ENCODE measurements at regions not wholly inside any gene's neighbourhood (a gene's known extent, or its start where the extent isn't known, plus 50 kb on each side); places are given as distances from the start of the nearest gene placed in this dataset.

DNA sequence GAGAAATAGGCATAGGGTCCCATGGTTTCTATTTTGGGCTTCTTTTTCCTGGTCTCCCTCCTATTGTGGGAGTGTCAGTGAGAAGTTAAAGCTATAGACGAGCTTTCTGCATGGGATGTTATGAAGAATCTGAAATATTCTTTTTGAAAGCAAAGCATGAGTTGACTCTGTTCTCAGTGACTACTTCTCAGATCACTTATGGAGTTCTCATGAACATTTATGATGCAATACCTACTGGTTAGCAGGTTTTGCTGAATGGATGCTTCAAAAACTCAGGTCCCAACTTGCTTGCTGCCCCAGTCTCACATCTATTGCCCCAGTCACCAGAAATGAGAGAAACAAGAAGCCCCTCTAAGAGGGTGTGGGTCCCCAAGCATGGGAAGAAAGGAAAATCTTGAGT, 365.0 kb downstream of the HRH4 start:
- TF ChIP-seq, protein P1, sequence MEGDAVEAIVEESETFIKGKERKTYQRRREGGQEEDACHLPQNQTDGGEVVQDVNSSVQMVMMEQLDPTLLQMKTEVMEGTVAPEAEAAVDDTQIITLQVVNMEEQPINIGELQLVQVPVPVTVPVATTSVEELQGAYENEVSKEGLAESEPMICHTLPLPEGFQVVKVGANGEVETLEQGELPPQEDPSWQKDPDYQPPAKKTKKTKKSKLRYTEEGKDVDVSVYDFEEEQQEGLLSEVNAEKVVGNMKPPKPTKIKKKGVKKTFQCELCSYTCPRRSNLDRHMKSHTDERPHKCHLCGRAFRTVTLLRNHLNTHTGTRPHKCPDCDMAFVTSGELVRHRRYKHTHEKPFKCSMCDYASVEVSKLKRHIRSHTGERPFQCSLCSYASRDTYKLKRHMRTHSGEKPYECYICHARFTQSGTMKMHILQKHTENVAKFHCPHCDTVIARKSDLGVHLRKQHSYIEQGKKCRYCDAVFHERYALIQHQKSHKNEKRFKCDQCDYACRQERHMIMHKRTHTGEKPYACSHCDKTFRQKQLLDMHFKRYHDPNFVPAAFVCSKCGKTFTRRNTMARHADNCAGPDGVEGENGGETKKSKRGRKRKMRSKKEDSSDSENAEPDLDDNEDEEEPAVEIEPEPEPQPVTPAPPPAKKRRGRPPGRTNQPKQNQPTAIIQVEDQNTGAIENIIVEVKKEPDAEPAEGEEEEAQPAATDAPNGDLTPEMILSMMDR (conservative IDR thresholded peaks at IDR 0.05; ENCODE audit: low read depth, low read length), result no peak
- DNase-seq (ENCODE audit: low read depth), result no peak
- no peak overlapping the region for H3K4me3 ChIP-seq (ENCODE audit: low read depth, low read length)

DNA sequence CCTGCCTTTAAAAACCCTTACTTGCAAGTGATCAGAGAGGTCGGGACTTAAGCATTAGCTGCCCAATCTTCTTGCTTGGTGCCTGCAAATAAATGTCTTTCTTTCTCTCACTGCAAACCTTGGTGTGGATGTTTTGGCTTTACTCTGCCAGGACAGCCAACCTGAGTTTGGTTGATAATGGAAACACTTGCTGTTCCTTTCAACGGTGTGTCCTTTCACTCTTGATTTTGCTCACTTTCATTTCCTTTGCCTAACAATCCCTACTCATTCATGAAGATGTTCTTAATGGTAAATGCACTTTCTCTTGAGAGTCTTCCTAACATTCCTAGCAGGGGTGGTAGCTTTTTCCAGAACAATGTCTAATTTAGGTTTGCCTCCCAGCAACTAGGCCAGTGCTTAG, 366.2 kb downstream of the HRH4 start:
- TF ChIP-seq, protein P1 (conservative IDR thresholded peaks at IDR 0.05; ENCODE audit: low read depth, low read length), result no peak
- no peak for DNase-seq (ENCODE audit: low read depth)
- H3K4me3 ChIP-seq (ENCODE audit: low read depth, low read length), result no peak overlapping the region

DNA sequence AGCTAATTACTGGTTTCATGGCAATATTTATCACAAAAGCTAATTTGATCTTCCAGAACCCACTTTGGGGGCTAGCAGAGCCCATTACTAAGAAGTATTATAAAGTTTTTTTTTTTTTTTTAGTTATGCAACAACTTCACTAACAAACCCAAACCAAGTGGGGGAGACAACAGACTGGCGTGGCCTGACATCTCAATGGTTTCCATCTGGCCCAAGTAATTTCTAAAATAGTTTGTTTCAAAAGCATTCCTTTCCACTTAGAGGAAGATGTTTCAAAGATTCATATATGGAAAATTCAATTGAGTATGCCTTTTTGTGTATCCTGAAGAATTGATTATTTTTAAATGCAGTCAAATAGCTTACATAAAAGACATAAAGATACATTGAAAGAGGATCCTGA, 367.1 kb downstream of the HRH4 start:
- DNase-seq (ENCODE audit: low read depth), result no peak
- TF ChIP-seq, protein P1 (conservative IDR thresholded peaks at IDR 0.05; ENCODE audit: low read depth, low read length), result no peak
- H3K4me3 ChIP-seq (ENCODE audit: low read depth, low read length), result no peak overlapping the region

DNA sequence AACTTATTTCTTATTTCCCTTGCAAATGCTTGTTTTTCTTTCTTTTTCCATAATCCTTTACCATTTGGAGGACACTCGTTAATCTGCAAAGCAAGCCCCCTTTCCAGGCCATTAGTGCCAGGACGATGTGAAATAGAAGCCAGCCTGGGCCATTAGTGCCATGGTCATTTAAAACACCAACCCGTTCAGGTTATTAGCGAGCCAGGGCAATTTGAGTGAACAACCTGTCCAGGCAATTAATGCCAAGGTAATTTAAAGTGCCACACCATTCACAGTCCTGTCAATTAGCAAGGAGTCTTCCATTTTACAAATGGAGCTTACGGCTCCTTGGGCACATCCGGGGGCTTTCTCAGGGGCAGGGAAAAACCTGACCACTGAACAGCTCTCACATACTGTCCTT, 370.6 kb downstream of the HRH4 start:
- TF ChIP-seq, protein P1 (conservative IDR thresholded peaks at IDR 0.05; ENCODE audit: low read depth, low read length), result no peak
- no peak overlapping the region for H3K4me3 ChIP-seq (ENCODE audit: low read depth, low read length)
- DNase-seq (ENCODE audit: low read depth), result no peak

DNA sequence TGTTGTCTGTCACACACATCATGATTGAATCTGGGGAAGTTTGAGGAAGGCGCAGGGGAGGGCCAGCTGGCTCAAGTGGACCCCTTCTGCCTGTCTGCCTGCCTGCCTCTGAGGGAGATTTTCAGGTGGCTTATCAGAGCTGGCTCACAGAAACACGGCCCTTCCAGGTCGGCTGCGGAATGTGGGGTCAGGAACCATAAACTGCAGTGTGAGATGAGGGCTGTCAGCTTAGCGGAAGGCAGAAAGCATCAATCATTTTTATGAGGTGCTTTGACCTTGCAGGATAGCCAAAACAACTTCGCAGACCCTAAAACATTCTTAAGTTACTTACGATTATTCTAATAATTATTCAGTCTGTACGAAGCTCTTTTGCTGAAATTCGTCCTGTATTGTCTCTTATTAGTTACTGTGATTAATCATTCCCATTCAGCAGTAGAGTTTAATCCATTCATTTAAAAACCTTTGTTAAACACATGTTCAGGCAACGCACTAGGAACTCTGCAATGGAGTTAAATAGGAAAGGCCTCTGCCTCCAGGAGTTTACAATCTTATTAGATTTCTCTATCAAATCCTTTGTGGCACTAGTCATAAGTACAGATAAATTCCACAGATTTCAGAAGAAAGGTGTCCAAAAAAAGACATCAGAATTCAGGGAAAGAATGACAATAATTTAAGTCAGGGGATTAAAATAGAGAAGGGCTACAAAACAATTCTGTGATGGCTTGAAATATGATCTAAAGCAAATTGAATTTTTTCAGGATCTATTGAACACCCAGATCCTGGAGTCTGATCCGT, 371.6 kb downstream of the HRH4 start:
- TF ChIP-seq, protein P1 (conservative IDR thresholded peaks at IDR 0.05; ENCODE audit: low read depth, low read length), result no peak
- no peak overlapping the region for H3K4me3 ChIP-seq (ENCODE audit: low read depth, low read length)
- DNase-seq (ENCODE audit: low read depth), result no peak

DNA sequence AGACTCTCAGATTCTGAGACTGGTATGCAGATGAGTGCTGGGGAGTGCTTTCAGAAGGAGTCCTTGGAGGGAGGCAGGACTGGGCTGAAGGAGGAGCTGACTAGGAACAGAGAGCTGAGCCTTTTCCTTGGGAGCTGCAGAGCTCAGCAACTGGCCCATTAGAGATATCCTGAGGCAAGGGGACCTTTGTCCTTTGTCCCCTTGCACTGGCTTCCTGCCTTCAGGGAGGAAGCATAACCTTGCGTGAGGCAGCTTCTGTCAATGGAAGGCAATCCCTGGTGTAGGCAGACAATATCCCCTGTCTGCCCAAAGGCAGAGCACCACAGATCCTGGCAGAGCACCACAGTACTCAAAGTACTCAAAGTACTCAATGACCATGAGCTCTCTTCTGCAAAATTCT, 375.3 kb downstream of the HRH4 start:
- TF ChIP-seq, protein P1 (conservative IDR thresholded peaks at IDR 0.05; ENCODE audit: low read depth, low read length), result no peak
- no peak overlapping the region for H3K4me3 ChIP-seq (ENCODE audit: low read depth, low read length)

DNA sequence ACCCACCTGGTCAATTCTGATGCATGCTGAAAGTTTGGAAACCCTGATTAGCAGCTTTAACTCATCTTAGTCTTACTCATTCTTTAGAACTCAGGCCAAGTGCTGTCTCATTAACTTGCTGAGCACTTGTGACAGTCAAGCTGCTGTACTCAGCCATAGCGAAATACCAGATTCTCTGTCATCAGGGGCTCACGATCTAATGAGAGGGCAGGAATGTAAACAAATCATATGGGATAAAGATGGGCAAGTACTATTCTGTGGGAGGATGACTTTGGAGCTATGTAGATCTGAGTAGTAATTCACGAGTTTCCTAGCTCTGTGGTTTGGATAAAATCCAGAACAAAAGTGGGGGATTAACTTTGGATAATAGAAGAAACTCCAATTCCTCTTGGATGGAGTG, 376.6 kb downstream of the HRH4 start:
- TF ChIP-seq, protein P1 (conservative IDR thresholded peaks at IDR 0.05; ENCODE audit: low read depth, low read length), result no peak
- H3K4me3 ChIP-seq (ENCODE audit: low read depth, low read length), result no peak overlapping the region
- DNase-seq (ENCODE audit: low read depth), result no peak

More for the DNA sequence above, 375.3 kb downstream of the HRH4 start:
- no peak for DNase-seq (ENCODE audit: low read depth)
